IMR-90 (cell line): ENCODE measurements at regions not wholly inside any gene's neighbourhood (a gene's known extent, or its start where the extent isn't known, plus 50 kb on each side); places are given as distances from the start of the nearest gene placed in this dataset.

Source experiments
- ATAC-seq: fragments of 200-7000 bp; cut with Tn5 transposase; 2 replicates; pipeline ENCODE4 v1.9.1; 2020; ENCODE audit warnings: low read depth, mild to moderate bottlenecking, moderate library complexity
- BruUV-seq: library from RNA; stranded (reverse); fragments of 400-500 nt; replicated peaks from 2 replicates; lab custom pipeline; 2021; lab: Mats Ljungman, UMichigan
- CTCF ChIA-PET: fragments of 300-600 bp; formaldehyde crosslinking; extraction: SDS; loops from one replicate; lab custom pipeline; 2021; ENCODE audit warnings: antibody characterized with exemption; lab: Yijun Ruan, JAX
- POLR2A ChIA-PET: fragments of 300-600 bp; sonication (Branson Sonifier 250); formaldehyde crosslinking; loops from one replicate; lab custom pipeline; 2022; ENCODE audit warnings: antibody characterized with exemption; ENCODE audit not compliant: unreplicated experiment; lab: Charles Lee
- DNase-seq: peaks from one replicate; pipeline ENCODE4 v3.0.0; 2013
- H2AFZ ChIP-seq: replicated peaks from 2 replicates; pipeline ENCODE3; 2013; ENCODE audit warnings: low read length, mild to moderate bottlenecking; ENCODE audit not compliant: poor library complexity
- H2AK5ac ChIP-seq: 2 replicates; pipeline ENCODE4 v1.6.1; 2013; ENCODE audit warnings: low read depth, low read length, inconsistent platforms
- H2AK9ac ChIP-seq: replicated peaks from 2 replicates; pipeline ENCODE3; 2013; ENCODE audit warnings: mild to moderate bottlenecking, low read depth, low read length, moderate library complexity; ENCODE audit not compliant: poor library complexity
- H2BK120ac ChIP-seq: 2 replicates; pipeline ENCODE4 v1.6.1; 2013; ENCODE audit warnings: low read depth, low read length, inconsistent platforms
- H2BK15ac ChIP-seq: 3 replicates; pipeline ENCODE4 v1.6.1; 2013; ENCODE audit warnings: low read depth, low read length, inconsistent platforms
- H2BK20ac ChIP-seq: 2 replicates; pipeline ENCODE4 v1.6.1; 2013; ENCODE audit warnings: low read depth, mild to moderate bottlenecking, inconsistent platforms, low read length, moderate library complexity
- H2BK5ac ChIP-seq: 2 replicates; pipeline ENCODE4 v1.6.1; 2013; ENCODE audit warnings: mild to moderate bottlenecking, low read depth, low read length, inconsistent platforms; ENCODE audit not compliant: poor library complexity, severe bottlenecking
- H3K14ac ChIP-seq: replicated peaks from 2 replicates; pipeline ENCODE4 v1.6.1; 2013; ENCODE audit warnings: low read depth, low read length, inconsistent platforms
- H3K18ac ChIP-seq: 2 replicates; pipeline ENCODE4 v1.6.1; 2013; ENCODE audit warnings: low read depth, low read length, control low read depth
- H3K23ac ChIP-seq: 2 replicates; pipeline ENCODE4 v1.6.1; 2013; ENCODE audit warnings: low read depth, low read length, inconsistent platforms
- H3K27ac ChIP-seq: 2 replicates; pipeline ENCODE4 v1.5.1; 2013; ENCODE audit warnings: mild to moderate bottlenecking, control low read depth, low read length; ENCODE audit not compliant: insufficient read depth
- H3K27me3 ChIP-seq: 2 replicates; pipeline ENCODE4 v1.6.1; 2013; ENCODE audit warnings: low read length; ENCODE audit not compliant: control insufficient read depth, insufficient read depth
- H3K36me3 ChIP-seq: 2 replicates; pipeline ENCODE4 v1.6.1; 2013; ENCODE audit warnings: low read length, mixed read lengths; ENCODE audit not compliant: control insufficient read depth, insufficient read depth
- H3K4ac ChIP-seq: 2 replicates; pipeline ENCODE4 v1.6.1; 2013; ENCODE audit warnings: low read depth, low read length, inconsistent platforms
- H3K4me1 ChIP-seq: 2 replicates; pipeline ENCODE4 v1.6.1; 2013; ENCODE audit warnings: low read length, mixed read lengths; ENCODE audit not compliant: control insufficient read depth, insufficient read depth
- H3K4me2 ChIP-seq: 2 replicates; pipeline ENCODE4 v1.6.1; 2013; ENCODE audit warnings: low read depth, mild to moderate bottlenecking, control low read depth, low read length, moderate library complexity
- H3K4me3 ChIP-seq: 2 replicates; pipeline ENCODE4 v1.5.1; 2013; ENCODE audit warnings: low read depth, mild to moderate bottlenecking, control low read depth, low read length, moderate library complexity; ENCODE audit not compliant: insufficient read depth
- H3K56ac ChIP-seq: 2 replicates; pipeline ENCODE4 v1.6.1; 2013; ENCODE audit warnings: low read length, inconsistent platforms; ENCODE audit not compliant: insufficient read depth; ENCODE audit errors: extremely low read depth
- H3K79me1 ChIP-seq, 2 experiments: 2 replicates each; pipeline ENCODE4 v1.6.1; 2013; ENCODE audit warnings: low read length in 2 of 2, inconsistent platforms in 1 of 2, low read depth in 1 of 2
- H3K9ac ChIP-seq: 2 replicates; pipeline ENCODE4 v1.6.1; 2013; ENCODE audit warnings: low read depth, low read length, control low read depth
- H3K9me1 ChIP-seq: 2 replicates; pipeline ENCODE4 v1.6.1; 2013; ENCODE audit warnings: low read length, inconsistent platforms; ENCODE audit not compliant: insufficient read depth
- H3K9me3 ChIP-seq: 2 replicates; pipeline ENCODE4 v1.6.1; 2013; ENCODE audit warnings: low read length; ENCODE audit not compliant: control insufficient read depth, insufficient read depth
- H4K20me1 ChIP-seq: 2 replicates; pipeline ENCODE4 v1.6.1; 2013; ENCODE audit warnings: low read length, inconsistent platforms; ENCODE audit not compliant: insufficient read depth
- H4K5ac ChIP-seq: 2 replicates; pipeline ENCODE4 v1.6.1; 2013; ENCODE audit warnings: mild to moderate bottlenecking, low read depth, low read length, control low read depth
- H4K8ac ChIP-seq, 2 experiments: 2 replicates each; pipeline ENCODE4 v1.6.1; 2013; ENCODE audit warnings: low read depth in 2 of 2, low read length in 2 of 2, control low read depth in 1 of 2, inconsistent platforms in 1 of 2
- H4K91ac ChIP-seq: 2 replicates; pipeline ENCODE4 v1.6.1; 2013; ENCODE audit warnings: low read depth, low read length, inconsistent platforms; ENCODE audit not compliant: insufficient read depth
- BHLHE40 ChIP-seq: fragments of 150-350 bp; IDR thresholded peaks from 2 replicates; pipeline ENCODE4 v1.6.1; 2016; ENCODE audit warnings: mild to moderate bottlenecking, low read depth, low read length
- CEBPB ChIP-seq: IDR thresholded peaks from 2 replicates; pipeline ENCODE4 v1.6.1; 2012; ENCODE audit warnings: low read depth, low read length, improper control_type of control experiment
- CHD1 ChIP-seq: IDR thresholded peaks from 2 replicates; pipeline ENCODE4 v1.6.1; 2012; ENCODE audit warnings: low read depth, low read length, improper control_type of control experiment
- FOS ChIP-seq: fragments of 150-350 bp; IDR thresholded peaks from 2 replicates; pipeline ENCODE4 v1.6.1; 2016; ENCODE audit warnings: low read depth, low read length
- MAZ ChIP-seq: IDR thresholded peaks from 2 replicates; pipeline ENCODE4 v1.6.1; 2012; ENCODE audit warnings: low read depth, mild to moderate bottlenecking, low read length, improper control_type of control experiment, moderate library complexity, borderline replicate concordance
- MXI1 ChIP-seq: IDR thresholded peaks from 2 replicates; pipeline ENCODE4 v1.6.1; 2012; ENCODE audit warnings: low read depth, mild to moderate bottlenecking, low read length, moderate library complexity, borderline replicate concordance
- RAD21 ChIP-seq: IDR thresholded peaks from 2 replicates; pipeline ENCODE4 v1.6.1; 2012; ENCODE audit warnings: low read length, improper control_type of control experiment
- RFX5 ChIP-seq: IDR thresholded peaks from 2 replicates; pipeline ENCODE4 v1.8.0; 2012; ENCODE audit warnings: low read depth, mild to moderate bottlenecking, low read length, moderate library complexity
- SMC3 ChIP-seq: fragments of 150-350 bp; IDR thresholded peaks from 2 replicates; pipeline ENCODE4 v1.6.1; 2016; ENCODE audit warnings: low read depth, mild to moderate bottlenecking, antibody characterized with exemption, low read length, moderate library complexity
- WGBS, 2 experiments: methylation state at CpG; one replicate each; pipeline versions ENCODE4 v1.1.5 to v1.1.7; 2013; ENCODE audit warnings: missing lambda C conversion rate in 2 of 2; ENCODE audit not compliant: insufficient read length in 1 of 2; ENCODE audit errors: extremely low coverage in 2 of 2; 5-methylcytosine and 5-hydroxymethylcytosine counted together
- dilution Hi-C: fragments of 300-500 bp; cut with HindIII; formaldehyde crosslinking; loops from one replicate; pipeline ENCODE4 v1.14.3; 2018; ENCODE audit warnings: low sequenced_read_pairs; ENCODE audit not compliant: unreplicated experiment
- in situ Hi-C: fragments of 300-500 bp; cut with MboI; formaldehyde crosslinking; loops from 3 replicates; pipeline ENCODE4 v1.14.3; 2019; ENCODE audit warnings: low sequenced_read_pairs, inconsistent platforms, mixed read lengths
- intact Hi-C: fragments of 100-400 bp; cut with micrococcal nuclease; formaldehyde crosslinking; loops from 2 replicates; pipeline ENCODE4 v1.10.0; 2022
- TF ChIP-seq, protein P1 (sequence below): fragments of 150-350 bp; IDR thresholded peaks from 2 replicates; pipeline ENCODE4 v1.6.1; 2017; ENCODE audit warnings: mild to moderate bottlenecking, antibody characterized with exemption, low read length, low read depth
- TF ChIP-seq, protein P2 (sequence below): conservative IDR thresholded peaks from 2 replicates; pipeline ENCODE4 v1.5.1; 2012; ENCODE audit warnings: mild to moderate bottlenecking, low read depth, low read length, improper control_type of control experiment

DNA sequence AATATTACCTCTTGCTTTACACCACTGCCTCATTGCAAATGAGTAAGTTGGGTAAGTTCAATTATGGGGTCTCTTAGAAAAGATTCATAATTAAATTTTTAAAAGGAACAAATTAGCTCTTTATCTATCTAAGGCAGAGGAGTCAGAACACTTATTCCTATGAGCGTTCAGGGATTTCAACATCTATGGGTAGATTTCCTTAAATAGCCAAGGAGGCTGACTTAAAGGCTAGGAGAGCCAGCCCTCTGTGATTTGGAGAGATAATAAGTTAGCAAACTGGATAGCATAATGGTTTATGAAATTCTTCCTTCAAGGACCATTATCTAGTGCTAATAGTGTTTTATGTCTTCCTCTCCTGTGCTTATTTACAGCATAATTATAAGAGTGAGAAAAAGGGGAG, 387.7 kb downstream of the STK39 start:
- no peak for ATAC-seq
- TF ChIP-seq FOS (no peak), SMC3 (no peak), RFX5 (no peak), RAD21 (no peak), MXI1 (no peak), CHD1 (no peak), CEBPB (no peak), MAZ (no peak), BHLHE40 (no peak)
- TF ChIP-seq, protein P1, sequence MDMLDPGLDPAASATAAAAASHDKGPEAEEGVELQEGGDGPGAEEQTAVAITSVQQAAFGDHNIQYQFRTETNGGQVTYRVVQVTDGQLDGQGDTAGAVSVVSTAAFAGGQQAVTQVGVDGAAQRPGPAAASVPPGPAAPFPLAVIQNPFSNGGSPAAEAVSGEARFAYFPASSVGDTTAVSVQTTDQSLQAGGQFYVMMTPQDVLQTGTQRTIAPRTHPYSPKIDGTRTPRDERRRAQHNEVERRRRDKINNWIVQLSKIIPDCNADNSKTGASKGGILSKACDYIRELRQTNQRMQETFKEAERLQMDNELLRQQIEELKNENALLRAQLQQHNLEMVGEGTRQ: no peak
- TF ChIP-seq, protein P2, sequence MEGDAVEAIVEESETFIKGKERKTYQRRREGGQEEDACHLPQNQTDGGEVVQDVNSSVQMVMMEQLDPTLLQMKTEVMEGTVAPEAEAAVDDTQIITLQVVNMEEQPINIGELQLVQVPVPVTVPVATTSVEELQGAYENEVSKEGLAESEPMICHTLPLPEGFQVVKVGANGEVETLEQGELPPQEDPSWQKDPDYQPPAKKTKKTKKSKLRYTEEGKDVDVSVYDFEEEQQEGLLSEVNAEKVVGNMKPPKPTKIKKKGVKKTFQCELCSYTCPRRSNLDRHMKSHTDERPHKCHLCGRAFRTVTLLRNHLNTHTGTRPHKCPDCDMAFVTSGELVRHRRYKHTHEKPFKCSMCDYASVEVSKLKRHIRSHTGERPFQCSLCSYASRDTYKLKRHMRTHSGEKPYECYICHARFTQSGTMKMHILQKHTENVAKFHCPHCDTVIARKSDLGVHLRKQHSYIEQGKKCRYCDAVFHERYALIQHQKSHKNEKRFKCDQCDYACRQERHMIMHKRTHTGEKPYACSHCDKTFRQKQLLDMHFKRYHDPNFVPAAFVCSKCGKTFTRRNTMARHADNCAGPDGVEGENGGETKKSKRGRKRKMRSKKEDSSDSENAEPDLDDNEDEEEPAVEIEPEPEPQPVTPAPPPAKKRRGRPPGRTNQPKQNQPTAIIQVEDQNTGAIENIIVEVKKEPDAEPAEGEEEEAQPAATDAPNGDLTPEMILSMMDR: no peak

More for the DNA sequence above, 387.7 kb downstream of the STK39 start:
- no peak overlapping the region for H4K5ac ChIP-seq
- no CpG with 5 or more reads among the region's 1 CpG for WGBS, 2 experiments
- H3K4me3 ChIP-seq: no peak overlapping the region
- no peak overlapping the region for H3K56ac ChIP-seq
- DNase-seq: no peak
- H3K9me3 ChIP-seq: no peaks in the 10 kb centered on the region
- no peak overlapping the region for H2AK9ac ChIP-seq
- H3K14ac ChIP-seq: no peak overlapping the region
- no peak overlapping the region for H2AFZ ChIP-seq
- no peaks in the 10 kb centered on the region for H4K20me1 ChIP-seq
- no peak overlapping the region for H2BK20ac ChIP-seq
- no peaks in the 10 kb centered on the region for H3K27me3 ChIP-seq
- H3K36me3 ChIP-seq: no peaks in the 10 kb centered on the region
- BruUV-seq: no TSS peak
- intact Hi-C loops: loop anchor here (5.0 kb wide), 1 partner anchor 258 kb away; no protein-coding TSS in a partner anchor
- H3K18ac ChIP-seq: no peak overlapping the region
- H3K4me1 ChIP-seq: no peaks in the 10 kb centered on the region
- no peak overlapping the region for H2BK15ac ChIP-seq
- ChIA-PET POLR2A (no interaction called here), CTCF (no interaction called here)
- in situ Hi-C loops: no loop called here
- no peak overlapping the region for H2BK120ac ChIP-seq
- H3K23ac ChIP-seq: no peak overlapping the region
- dilution Hi-C loops: no loop called here
- H2BK5ac ChIP-seq: no peak overlapping the region
- H4K91ac ChIP-seq: no peak overlapping the region
- H3K27ac ChIP-seq: no peak overlapping the region
- no peak overlapping the region for H3K9ac ChIP-seq
- H3K4ac ChIP-seq: no peak overlapping the region
- H2AK5ac ChIP-seq: no peak overlapping the region
- no peak overlapping the region for H4K8ac ChIP-seq
- no peaks in the 10 kb centered on the region for H3K79me1 ChIP-seq
- H3K4me2 ChIP-seq: no peak overlapping the region
- H3K9me1 ChIP-seq: no peaks in the 10 kb centered on the region
